B cell (primary cell): ENCODE measurements at regions not wholly inside any gene's neighbourhood (a gene's known extent, or its start where the extent isn't known, plus 50 kb on each side); places are given as distances from the start of the nearest gene placed in this dataset.

Experiments used
- CTCF ChIP-seq: fragments of 200-600 bp; IDR thresholded peaks from one replicate; pipeline ENCODE4 v1.8.0; 2022; ENCODE audit warnings: antibody characterized with exemption, mild to moderate bottlenecking
- EZH2 ChIP-seq: IDR thresholded peaks from 2 replicates; pipeline ENCODE4 v1.6.1; 2012; ENCODE audit warnings: borderline replicate concordance, low read depth, mild to moderate bottlenecking, moderate library complexity, low read length; ENCODE audit not compliant: insufficient read depth, poor library complexity, severe bottlenecking

- no peak for TF ChIP-seq CTCF
- TF ChIP-seq EZH2, result no peak
Observed at GRCh38 chr6:126919947-126920346, 198.5 kb upstream of the RSPO3 start.
